HEK293 (cell line): ENCODE measurements at regions not wholly inside any gene's neighbourhood (a gene's known extent, or its start where the extent isn't known, plus 50 kb on each side); places are given as distances from the start of the nearest gene placed in this dataset.
A peak's percentile ranks its signal among the peaks of the same experiment; 100 is the strongest.

Experiments used
- CTCF ChIA-PET: fragments of 350-600 bp; formaldehyde crosslinking; extraction: SDS; loops from one replicate; lab custom pipeline; 2021; ENCODE audit warnings: antibody characterized with exemption; lab: Yijun Ruan, JAX
- POLR2A ChIA-PET: fragments of 300-600 bp; formaldehyde crosslinking; extraction: SDS; loops from one replicate; lab custom pipeline; 2020; ENCODE audit warnings: antibody characterized with exemption, inconsistent platforms; lab: Yijun Ruan, JAX
- H3K27ac ChIP-seq: fragments of 200-500 bp; sonication (Bioruptor generic); 2 replicates; pipeline ENCODE4 v1.5.1; 2014; ENCODE audit warnings: low read depth, low read length, control low read depth, inconsistent platforms; ENCODE audit errors: extremely low read depth
- H3K36me3 ChIP-seq, 2 experiments: fragments of 200-500 bp in 1 of 2; sonication (Bioruptor generic) in 1 of 2; 1 replicate in 1 of 2; 2 replicates in 1 of 2; pipeline ENCODE4 v1.5.1; 2014 to 2017; ENCODE audit warnings: inconsistent platforms in 2 of 2, low read length in 2 of 2; ENCODE audit not compliant: control insufficient read depth in 2 of 2, insufficient read depth in 1 of 2
- H3K4me1 ChIP-seq: fragments of 200-500 bp; sonication (Bioruptor generic); 2 replicates; pipeline ENCODE4 v1.5.1; 2014; ENCODE audit warnings: mild to moderate bottlenecking, low read length, inconsistent platforms; ENCODE audit not compliant: control insufficient read depth, insufficient read depth
- H3K4me3 ChIP-seq: 2 replicates; pipeline ENCODE4 v1.5.1; 2011; ENCODE audit warnings: low read depth, mild to moderate bottlenecking, control low read depth, low read length, moderate library complexity
- H3K9me3 ChIP-seq: fragments of 200-500 bp; sonication (Bioruptor generic); 2 replicates; pipeline ENCODE4 v1.5.1; 2014; ENCODE audit warnings: low read depth, low read length, inconsistent platforms; ENCODE audit not compliant: control insufficient read depth, insufficient read depth
- BCL11B ChIP-seq: fragments of 450-650 bp; formaldehyde crosslinking; IDR thresholded peaks from 2 replicates; pipeline ENCODE4 v1.5.1; 2016; ENCODE audit warnings: low read depth, missing biosample characterization, missing genetic modification characterization
- IKZF3 ChIP-seq: fragments of 450-650 bp; IDR thresholded peaks from 2 replicates; pipeline ENCODE4 v1.5.0; 2018; ENCODE audit warnings: missing biosample characterization, mild to moderate bottlenecking, missing genetic modification characterization, moderate library complexity
- PRDM1 ChIP-seq: fragments of 450-650 bp; formaldehyde crosslinking; IDR thresholded peaks from 2 replicates; pipeline ENCODE4; 2016; ENCODE audit warnings: missing biosample characterization, missing genetic modification characterization
- SALL2 ChIP-seq: fragments of 450-650 bp; formaldehyde crosslinking; IDR thresholded peaks from 2 replicates; pipeline ENCODE4 v1.5.0; 2017; ENCODE audit warnings: missing biosample characterization, mild to moderate bottlenecking, missing genetic modification characterization, borderline replicate concordance
- SCRT1 ChIP-seq: fragments of 450-650 bp; formaldehyde crosslinking; IDR thresholded peaks from 2 replicates; pipeline ENCODE4 v1.5.1; 2016; ENCODE audit warnings: missing biosample characterization, missing genetic modification characterization, borderline replicate concordance
- SETDB1 ChIP-seq: IDR thresholded peaks from one replicate; pipeline ENCODE4 v1.6.1; 2017; ENCODE audit warnings: mild to moderate bottlenecking, low read length, moderate library complexity, mixed read lengths; ENCODE audit not compliant: insufficient read length
- SP3 ChIP-seq: fragments of 450-650 bp; formaldehyde crosslinking; IDR thresholded peaks from 2 replicates; pipeline ENCODE4 v1.5.1; 2016; ENCODE audit warnings: missing biosample characterization, missing genetic modification characterization
- YY2 ChIP-seq: fragments of 450-650 bp; formaldehyde crosslinking; IDR thresholded peaks from 2 replicates; pipeline ENCODE4 v1.5.1; 2016; ENCODE audit warnings: missing biosample characterization, missing genetic modification characterization
- ZNF114 ChIP-seq: fragments of 450-650 bp; formaldehyde crosslinking; IDR thresholded peaks from 2 replicates; pipeline ENCODE4 v1.5.0; 2017; ENCODE audit warnings: missing biosample characterization, missing genetic modification characterization
- ZNF138 ChIP-seq: fragments of 450-650 bp; formaldehyde crosslinking; IDR thresholded peaks from 2 replicates; pipeline ENCODE4 v1.5.1; 2016; ENCODE audit warnings: missing biosample characterization, missing genetic modification characterization, borderline replicate concordance
- ZNF48 ChIP-seq: fragments of 450-650 bp; formaldehyde crosslinking; IDR thresholded peaks from 2 replicates; pipeline ENCODE4 v1.5.1; 2016; ENCODE audit warnings: missing biosample characterization, missing genetic modification characterization
- ZNF549 ChIP-seq: fragments of 450-650 bp; IDR thresholded peaks from 2 replicates; pipeline ENCODE4 v1.5.1; 2018; ENCODE audit warnings: missing biosample characterization, missing genetic modification characterization, mild to moderate bottlenecking, inconsistent platforms, moderate library complexity
- ZNF610 ChIP-seq: fragments of 450-650 bp; formaldehyde crosslinking; IDR thresholded peaks from 2 replicates; pipeline ENCODE4 v1.5.1; 2016; ENCODE audit warnings: missing biosample characterization, missing genetic modification characterization, borderline replicate concordance
- ZNF670 ChIP-seq: fragments of 450-650 bp; formaldehyde crosslinking; IDR thresholded peaks from 2 replicates; pipeline ENCODE4 v1.5.1; 2016; ENCODE audit warnings: missing biosample characterization, missing genetic modification characterization, low read depth
- ZNF76 ChIP-seq: fragments of 450-650 bp; formaldehyde crosslinking; IDR thresholded peaks from 2 replicates; pipeline ENCODE4; 2016; ENCODE audit warnings: low read depth, missing biosample characterization, missing genetic modification characterization, borderline replicate concordance
- TF ChIP-seq, protein P1 (sequence below): fragments of 450-650 bp; formaldehyde crosslinking; IDR thresholded peaks from 2 replicates; pipeline ENCODE4 v1.5.1; 2017; ENCODE audit warnings: missing biosample characterization, missing genetic modification characterization
- TF ChIP-seq, protein P2 (sequence below): fragments of 450-650 bp; formaldehyde crosslinking; IDR thresholded peaks from 2 replicates; pipeline ENCODE4 v1.5.1; 2017; ENCODE audit warnings: missing biosample characterization, mild to moderate bottlenecking, missing genetic modification characterization, moderate library complexity
- TF ChIP-seq, protein P3 (sequence below): fragments of 450-650 bp; formaldehyde crosslinking; IDR thresholded peaks from 2 replicates; pipeline ENCODE4 v1.5.1; 2016; ENCODE audit warnings: missing biosample characterization, missing genetic modification characterization
- TF ChIP-seq, protein P4 (sequence below): fragments of 450-650 bp; formaldehyde crosslinking; IDR thresholded peaks from 2 replicates; pipeline ENCODE4 v1.5.1; 2016; ENCODE audit warnings: missing biosample characterization, missing genetic modification characterization
- TF ChIP-seq, protein P5 (sequence below): fragments of 450-650 bp; formaldehyde crosslinking; IDR thresholded peaks from 2 replicates; pipeline ENCODE4 v1.5.0; 2017; ENCODE audit warnings: missing biosample characterization, missing genetic modification characterization, borderline replicate concordance
- TF ChIP-seq, protein P6 (sequence below): fragments of 450-650 bp; formaldehyde crosslinking; IDR thresholded peaks from 2 replicates; pipeline ENCODE4; 2016; ENCODE audit warnings: missing biosample characterization, missing genetic modification characterization
- TF ChIP-seq, protein P7 (sequence below): fragments of 450-650 bp; formaldehyde crosslinking; IDR thresholded peaks from 2 replicates; pipeline ENCODE4 v1.5.1; 2017; ENCODE audit warnings: missing biosample characterization, missing genetic modification characterization
- TF ChIP-seq, protein P8 (sequence below): fragments of 450-650 bp; formaldehyde crosslinking; IDR thresholded peaks from 2 replicates; pipeline ENCODE4 v1.5.1; 2016; ENCODE audit warnings: missing biosample characterization, missing genetic modification characterization

DNA sequence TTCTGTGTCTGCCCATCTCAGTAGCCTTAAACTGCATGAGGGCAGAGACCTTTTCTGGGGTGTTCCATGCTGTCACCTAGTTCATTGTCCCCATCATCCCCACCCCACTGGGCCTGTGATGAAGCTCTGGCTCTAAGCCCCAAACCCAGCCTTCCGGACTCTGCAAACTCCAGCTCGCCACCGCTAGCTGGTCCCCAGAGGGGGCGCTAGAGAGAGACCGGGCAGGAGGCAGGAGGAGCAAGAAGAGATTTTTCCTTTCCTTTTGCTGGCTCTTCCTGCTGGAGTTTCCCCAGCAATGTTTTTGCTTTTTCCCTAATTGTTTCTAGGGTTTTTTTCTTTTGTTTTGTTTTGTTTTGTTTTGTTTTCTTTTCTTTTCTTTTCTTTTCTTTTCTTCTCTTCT, 234.4 kb downstream of the TEX36 start:
- Histone ChIP-seq H3K4me1 (no peaks in the 10 kb centered on the region), H3K4me3 (no peak overlapping the region), H3K36me3 (no peaks in the 10 kb centered on the region), H3K27ac (no peak overlapping the region), H3K9me3 (no peaks in the 10 kb centered on the region)
- POLR2A ChIA-PET: no interaction called here
- CTCF ChIA-PET: interaction anchor here (0.6 to 2.5 kb wide), 15 partner anchors 9 to 401 kb away, joined by 3 to 8 read pairs (median 3); no protein-coding TSS in a partner anchor
- no peak for TF ChIP-seq ZNF138 (tag by site-specific recombination)
- TF ChIP-seq, protein P1, sequence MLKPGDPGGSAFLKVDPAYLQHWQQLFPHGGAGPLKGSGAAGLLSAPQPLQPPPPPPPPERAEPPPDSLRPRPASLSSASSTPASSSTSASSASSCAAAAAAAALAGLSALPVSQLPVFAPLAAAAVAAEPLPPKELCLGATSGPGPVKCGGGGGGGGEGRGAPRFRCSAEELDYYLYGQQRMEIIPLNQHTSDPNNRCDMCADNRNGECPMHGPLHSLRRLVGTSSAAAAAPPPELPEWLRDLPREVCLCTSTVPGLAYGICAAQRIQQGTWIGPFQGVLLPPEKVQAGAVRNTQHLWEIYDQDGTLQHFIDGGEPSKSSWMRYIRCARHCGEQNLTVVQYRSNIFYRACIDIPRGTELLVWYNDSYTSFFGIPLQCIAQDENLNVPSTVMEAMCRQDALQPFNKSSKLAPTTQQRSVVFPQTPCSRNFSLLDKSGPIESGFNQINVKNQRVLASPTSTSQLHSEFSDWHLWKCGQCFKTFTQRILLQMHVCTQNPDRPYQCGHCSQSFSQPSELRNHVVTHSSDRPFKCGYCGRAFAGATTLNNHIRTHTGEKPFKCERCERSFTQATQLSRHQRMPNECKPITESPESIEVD: no peak
- TF ChIP-seq SP3 (tag by site-specific recombination): no peak
- TF ChIP-seq, protein P2, sequence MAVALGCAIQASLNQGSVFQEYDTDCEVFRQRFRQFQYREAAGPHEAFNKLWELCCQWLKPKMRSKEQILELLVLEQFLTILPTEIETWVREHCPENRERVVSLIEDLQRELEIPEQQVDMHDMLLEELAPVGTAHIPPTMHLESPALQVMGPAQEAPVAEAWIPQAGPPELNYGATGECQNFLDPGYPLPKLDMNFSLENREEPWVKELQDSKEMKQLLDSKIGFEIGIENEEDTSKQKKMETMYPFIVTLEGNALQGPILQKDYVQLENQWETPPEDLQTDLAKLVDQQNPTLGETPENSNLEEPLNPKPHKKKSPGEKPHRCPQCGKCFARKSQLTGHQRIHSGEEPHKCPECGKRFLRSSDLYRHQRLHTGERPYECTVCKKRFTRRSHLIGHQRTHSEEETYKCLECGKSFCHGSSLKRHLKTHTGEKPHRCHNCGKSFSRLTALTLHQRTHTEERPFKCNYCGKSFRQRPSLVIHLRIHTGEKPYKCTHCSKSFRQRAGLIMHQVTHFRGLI (tag by site-specific recombination): no peak
- TF ChIP-seq ZNF670 (tag by site-specific recombination): no peak
- TF ChIP-seq ZNF76 (tag by site-specific recombination): no peak
- no peak for TF ChIP-seq BCL11B
- TF ChIP-seq, protein P3, sequence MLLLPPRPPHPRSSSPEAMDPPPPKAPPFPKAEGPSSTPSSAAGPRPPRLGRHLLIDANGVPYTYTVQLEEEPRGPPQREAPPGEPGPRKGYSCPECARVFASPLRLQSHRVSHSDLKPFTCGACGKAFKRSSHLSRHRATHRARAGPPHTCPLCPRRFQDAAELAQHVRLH (tag by site-specific recombination): 0 out of 2 replicates have a peak, but pooled peaks have one; percentile 9
- no peak for TF ChIP-seq SETDB1
- 0 out of 2 replicates have a peak, but pooled peaks have one; percentile 14 for TF ChIP-seq IKZF3 (tag by site-specific recombination)
- TF ChIP-seq PRDM1 (tag by site-specific recombination): 0 out of 2 replicates have a peak, but pooled peaks have one; percentile 42
- TF ChIP-seq, protein P4, sequence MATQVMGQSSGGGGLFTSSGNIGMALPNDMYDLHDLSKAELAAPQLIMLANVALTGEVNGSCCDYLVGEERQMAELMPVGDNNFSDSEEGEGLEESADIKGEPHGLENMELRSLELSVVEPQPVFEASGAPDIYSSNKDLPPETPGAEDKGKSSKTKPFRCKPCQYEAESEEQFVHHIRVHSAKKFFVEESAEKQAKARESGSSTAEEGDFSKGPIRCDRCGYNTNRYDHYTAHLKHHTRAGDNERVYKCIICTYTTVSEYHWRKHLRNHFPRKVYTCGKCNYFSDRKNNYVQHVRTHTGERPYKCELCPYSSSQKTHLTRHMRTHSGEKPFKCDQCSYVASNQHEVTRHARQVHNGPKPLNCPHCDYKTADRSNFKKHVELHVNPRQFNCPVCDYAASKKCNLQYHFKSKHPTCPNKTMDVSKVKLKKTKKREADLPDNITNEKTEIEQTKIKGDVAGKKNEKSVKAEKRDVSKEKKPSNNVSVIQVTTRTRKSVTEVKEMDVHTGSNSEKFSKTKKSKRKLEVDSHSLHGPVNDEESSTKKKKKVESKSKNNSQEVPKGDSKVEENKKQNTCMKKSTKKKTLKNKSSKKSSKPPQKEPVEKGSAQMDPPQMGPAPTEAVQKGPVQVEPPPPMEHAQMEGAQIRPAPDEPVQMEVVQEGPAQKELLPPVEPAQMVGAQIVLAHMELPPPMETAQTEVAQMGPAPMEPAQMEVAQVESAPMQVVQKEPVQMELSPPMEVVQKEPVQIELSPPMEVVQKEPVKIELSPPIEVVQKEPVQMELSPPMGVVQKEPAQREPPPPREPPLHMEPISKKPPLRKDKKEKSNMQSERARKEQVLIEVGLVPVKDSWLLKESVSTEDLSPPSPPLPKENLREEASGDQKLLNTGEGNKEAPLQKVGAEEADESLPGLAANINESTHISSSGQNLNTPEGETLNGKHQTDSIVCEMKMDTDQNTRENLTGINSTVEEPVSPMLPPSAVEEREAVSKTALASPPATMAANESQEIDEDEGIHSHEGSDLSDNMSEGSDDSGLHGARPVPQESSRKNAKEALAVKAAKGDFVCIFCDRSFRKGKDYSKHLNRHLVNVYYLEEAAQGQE (tag by site-specific recombination): no peak
- TF ChIP-seq ZNF114 (tag by site-specific recombination): no peak
- TF ChIP-seq, protein P5, sequence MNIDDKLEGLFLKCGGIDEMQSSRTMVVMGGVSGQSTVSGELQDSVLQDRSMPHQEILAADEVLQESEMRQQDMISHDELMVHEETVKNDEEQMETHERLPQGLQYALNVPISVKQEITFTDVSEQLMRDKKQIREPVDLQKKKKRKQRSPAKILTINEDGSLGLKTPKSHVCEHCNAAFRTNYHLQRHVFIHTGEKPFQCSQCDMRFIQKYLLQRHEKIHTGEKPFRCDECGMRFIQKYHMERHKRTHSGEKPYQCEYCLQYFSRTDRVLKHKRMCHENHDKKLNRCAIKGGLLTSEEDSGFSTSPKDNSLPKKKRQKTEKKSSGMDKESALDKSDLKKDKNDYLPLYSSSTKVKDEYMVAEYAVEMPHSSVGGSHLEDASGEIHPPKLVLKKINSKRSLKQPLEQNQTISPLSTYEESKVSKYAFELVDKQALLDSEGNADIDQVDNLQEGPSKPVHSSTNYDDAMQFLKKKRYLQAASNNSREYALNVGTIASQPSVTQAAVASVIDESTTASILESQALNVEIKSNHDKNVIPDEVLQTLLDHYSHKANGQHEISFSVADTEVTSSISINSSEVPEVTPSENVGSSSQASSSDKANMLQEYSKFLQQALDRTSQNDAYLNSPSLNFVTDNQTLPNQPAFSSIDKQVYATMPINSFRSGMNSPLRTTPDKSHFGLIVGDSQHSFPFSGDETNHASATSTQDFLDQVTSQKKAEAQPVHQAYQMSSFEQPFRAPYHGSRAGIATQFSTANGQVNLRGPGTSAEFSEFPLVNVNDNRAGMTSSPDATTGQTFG (tag by site-specific recombination): no peak
- no peak for TF ChIP-seq SCRT1 (tag by site-specific recombination)
- no peak for TF ChIP-seq SALL2 (tag by site-specific recombination)
- TF ChIP-seq, protein P6, sequence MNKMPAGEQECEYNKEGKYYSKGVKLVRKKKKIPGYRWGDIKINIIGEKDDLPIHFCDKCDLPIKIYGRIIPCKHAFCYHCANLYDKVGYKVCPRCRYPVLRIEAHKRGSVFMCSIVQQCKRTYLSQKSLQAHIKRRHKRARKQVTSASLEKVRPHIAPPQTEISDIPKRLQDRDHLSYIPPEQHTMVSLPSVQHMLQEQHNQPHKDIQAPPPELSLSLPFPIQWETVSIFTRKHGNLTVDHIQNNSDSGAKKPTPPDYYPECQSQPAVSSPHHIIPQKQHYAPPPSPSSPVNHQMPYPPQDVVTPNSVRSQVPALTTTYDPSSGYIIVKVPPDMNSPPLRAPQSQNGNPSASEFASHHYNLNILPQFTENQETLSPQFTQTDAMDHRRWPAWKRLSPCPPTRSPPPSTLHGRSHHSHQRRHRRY (tag by site-specific recombination): no peak
- TF ChIP-seq ZNF549 (tag by site-specific recombination): no peak
- TF ChIP-seq, protein P7, sequence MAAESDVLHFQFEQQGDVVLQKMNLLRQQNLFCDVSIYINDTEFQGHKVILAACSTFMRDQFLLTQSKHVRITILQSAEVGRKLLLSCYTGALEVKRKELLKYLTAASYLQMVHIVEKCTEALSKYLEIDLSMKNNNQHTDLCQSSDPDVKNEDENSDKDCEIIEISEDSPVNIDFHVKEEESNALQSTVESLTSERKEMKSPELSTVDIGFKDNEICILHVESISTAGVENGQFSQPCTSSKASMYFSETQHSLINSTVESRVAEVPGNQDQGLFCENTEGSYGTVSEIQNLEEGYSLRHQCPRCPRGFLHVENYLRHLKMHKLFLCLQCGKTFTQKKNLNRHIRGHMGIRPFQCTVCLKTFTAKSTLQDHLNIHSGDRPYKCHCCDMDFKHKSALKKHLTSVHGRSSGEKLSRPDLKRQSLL (tag by site-specific recombination): peak; percentile 59; the same call in 1 of the 2 replicates
- TF ChIP-seq, protein P8, sequence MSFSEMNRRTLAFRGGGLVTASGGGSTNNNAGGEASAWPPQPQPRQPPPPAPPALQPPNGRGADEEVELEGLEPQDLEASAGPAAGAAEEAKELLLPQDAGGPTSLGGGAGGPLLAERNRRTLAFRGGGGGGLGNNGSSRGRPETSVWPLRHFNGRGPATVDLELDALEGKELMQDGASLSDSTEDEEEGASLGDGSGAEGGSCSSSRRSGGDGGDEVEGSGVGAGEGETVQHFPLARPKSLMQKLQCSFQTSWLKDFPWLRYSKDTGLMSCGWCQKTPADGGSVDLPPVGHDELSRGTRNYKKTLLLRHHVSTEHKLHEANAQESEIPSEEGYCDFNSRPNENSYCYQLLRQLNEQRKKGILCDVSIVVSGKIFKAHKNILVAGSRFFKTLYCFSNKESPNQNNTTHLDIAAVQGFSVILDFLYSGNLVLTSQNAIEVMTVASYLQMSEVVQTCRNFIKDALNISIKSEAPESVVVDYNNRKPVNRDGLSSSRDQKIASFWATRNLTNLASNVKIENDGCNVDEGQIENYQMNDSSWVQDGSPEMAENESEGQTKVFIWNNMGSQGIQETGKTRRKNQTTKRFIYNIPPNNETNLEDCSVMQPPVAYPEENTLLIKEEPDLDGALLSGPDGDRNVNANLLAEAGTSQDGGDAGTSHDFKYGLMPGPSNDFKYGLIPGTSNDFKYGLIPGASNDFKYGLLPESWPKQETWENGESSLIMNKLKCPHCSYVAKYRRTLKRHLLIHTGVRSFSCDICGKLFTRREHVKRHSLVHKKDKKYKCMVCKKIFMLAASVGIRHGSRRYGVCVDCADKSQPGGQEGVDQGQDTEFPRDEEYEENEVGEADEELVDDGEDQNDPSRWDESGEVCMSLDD (tag by site-specific recombination): no peak
- TF ChIP-seq YY2: no peak
- no peak for TF ChIP-seq ZNF48 (tag by site-specific recombination)
- no peak for TF ChIP-seq ZNF610 (tag by site-specific recombination)
